HepG2 (cell line): ENCODE measurements at regions not wholly inside any gene's neighbourhood (a gene's known extent, or its start where the extent isn't known, plus 50 kb on each side); places are given as distances from the start of the nearest gene placed in this dataset.

ENCODE experiments used
- ATAC-seq: fragments of 200-7000 bp; cut with Tn5 transposase; 3 replicates; pipeline ENCODE4 v1.9.1; 2020; ENCODE audit warnings: mild to moderate bottlenecking, moderate library complexity
- BruUV-seq: library from RNA; stranded (reverse); fragments of 400-500 nt; replicated peaks from 2 replicates; lab custom pipeline; 2021; lab: Mats Ljungman, UMichigan
- CTCF ChIA-PET: fragments of 300-600 bp; formaldehyde crosslinking; extraction: SDS; loops from one replicate; lab custom pipeline; 2021; ENCODE audit warnings: low total read pairs, inconsistent platforms, low intra/inter-chr PET ratio; lab: Yijun Ruan, JAX
- POLR2A ChIA-PET: fragments of 350-600 bp; sonication (Branson Sonifier 250); formaldehyde crosslinking; loops from one replicate; lab custom pipeline; 2020; ENCODE audit warnings: antibody characterized with exemption, inconsistent platforms; lab: Yijun Ruan, JAX
- DNase-seq: peaks from one replicate; pipeline ENCODE4 v3.0.0-alpha.2; 2015; ENCODE audit warnings: low spot score
- FAIRE-seq: peaks from 3 replicates; lab custom pipeline; 2011; peaks lifted over from hg19 to GRCh38; lab: Jason Lieb, UNC
- H2AFZ ChIP-seq: one replicate; pipeline ENCODE4 v1.6.1; 2011; ENCODE audit warnings: low read length, inconsistent platforms
- H3K27ac ChIP-seq: fragments of 300-600 bp; 3 replicates; pipeline ENCODE4 v1.8.0; 2011; ENCODE audit warnings: mixed run types, mild to moderate bottlenecking, mixed read lengths, low read length, inconsistent platforms; ENCODE audit not compliant: insufficient read depth; ENCODE audit errors: extremely low read length
- H3K27me3 ChIP-seq, 2 experiments: fragments of 200-600 bp in 1 of 2; 2 replicates in 1 of 2; 3 replicates in 1 of 2; pipeline versions ENCODE4 v1.6.0 to v1.8.0; 2011; ENCODE audit warnings: low read length in 2 of 2, mild to moderate bottlenecking in 2 of 2, moderate library complexity in 2 of 2, inconsistent platforms in 1 of 2; ENCODE audit not compliant: insufficient read depth in 2 of 2, control insufficient read depth in 1 of 2
- H3K36me3 ChIP-seq, 2 experiments: fragments of 200-600 bp in 1 of 2; replicated peaks in 1 of 2; 2 replicates in 1 of 2; 3 replicates in 1 of 2; pipeline versions ENCODE4 v1.5.1 to v1.8.0; 2011; ENCODE audit warnings: low read length in 2 of 2, inconsistent platforms in 1 of 2; ENCODE audit not compliant: insufficient read depth in 2 of 2, control insufficient read depth in 1 of 2
- H3K4me1 ChIP-seq: 2 replicates; pipeline ENCODE4 v1.5.1; 2012; ENCODE audit warnings: low read length, inconsistent platforms; ENCODE audit not compliant: insufficient read depth
- H3K4me2 ChIP-seq: 2 replicates; pipeline ENCODE4 v1.6.0; 2011; ENCODE audit warnings: low read depth, low read length, inconsistent platforms
- H3K4me3 ChIP-seq, 3 experiments: fragments of 200-600 bp in 1 of 3; sonication (generic), shearing (Covaris generic) in 1 of 3; replicated peaks in 1 of 3; 2 replicates each; pipeline ENCODE4 v1.5.1; 2011 to 2016; ENCODE audit warnings: low read length in 3 of 3, inconsistent platforms in 2 of 3, low read depth in 2 of 3, mild to moderate bottlenecking in 2 of 3, control low read depth in 1 of 3, mixed read lengths in 1 of 3; ENCODE audit not compliant: insufficient read depth in 1 of 3
- H3K79me2 ChIP-seq: one replicate; pipeline ENCODE4 v1.6.1; 2011; ENCODE audit warnings: low read length, inconsistent platforms; ENCODE audit not compliant: insufficient read depth
- H3K9ac ChIP-seq: 2 replicates; pipeline ENCODE4 v1.6.0; 2011; ENCODE audit warnings: mild to moderate bottlenecking, low read depth, low read length, inconsistent platforms; ENCODE audit not compliant: insufficient read depth
- H3K9me3 ChIP-seq: 2 replicates; pipeline ENCODE4 v1.5.1; 2012; ENCODE audit warnings: mild to moderate bottlenecking, low read length
- H4K20me1 ChIP-seq: 2 replicates; pipeline ENCODE4 v1.6.0; 2011; ENCODE audit warnings: inconsistent platforms, mild to moderate bottlenecking, low read length, moderate library complexity; ENCODE audit not compliant: insufficient read depth
- FLYWCH1 ChIP-seq: sonication (generic); formaldehyde crosslinking; IDR thresholded peaks from 2 replicates; pipeline ENCODE4 v1.8.1; 2023; ENCODE audit warnings: mild to moderate bottlenecking, missing genetic modification reagents
- FOSL2 ChIP-seq: sonication (generic); formaldehyde crosslinking; IDR thresholded peaks from 2 replicates; pipeline ENCODE4 v1.4.0; 2020; ENCODE audit warnings: missing genetic modification reagents
- GABPB1 ChIP-seq: IDR thresholded peaks from 2 replicates; pipeline ENCODE4 v1.6.1; 2016; ENCODE audit warnings: mild to moderate bottlenecking, missing genetic modification reagents, moderate library complexity, missing compliant biosample characterization
- HNF4A ChIP-seq: sonication (generic); formaldehyde crosslinking; IDR thresholded peaks from 2 replicates; pipeline ENCODE4 v1.4.0; 2020; ENCODE audit warnings: missing genetic modification reagents
- MIER3 ChIP-seq: IDR thresholded peaks from 2 replicates; pipeline ENCODE4 v1.6.1; 2016; ENCODE audit warnings: missing compliant biosample characterization, borderline replicate concordance
- NFYC ChIP-seq: IDR thresholded peaks from 2 replicates; pipeline ENCODE4 v1.6.1; 2016; ENCODE audit warnings: missing genetic modification reagents, missing compliant biosample characterization
- PTBP1 ChIP-seq: fragments of 200-400 bp; formaldehyde crosslinking; IDR thresholded peaks from 2 replicates; pipeline ENCODE4 v1.6.1; 2018; ENCODE audit warnings: low read length, low read depth; ENCODE audit not compliant: poor library complexity, severe bottlenecking
- REPIN1 ChIP-seq: sonication (generic); formaldehyde crosslinking; IDR thresholded peaks from 2 replicates; pipeline ENCODE4 v1.8.0; 2022; ENCODE audit warnings: missing genetic modification reagents, low read depth, mild to moderate bottlenecking, borderline replicate concordance
- TEAD3 ChIP-seq: optimal IDR thresholded peaks from 2 replicates; pipeline ENCODE3; 2016; ENCODE audit warnings: borderline replicate concordance
- THAP11 ChIP-seq: IDR thresholded peaks from 2 replicates; pipeline ENCODE4 v1.6.1; 2016; ENCODE audit warnings: missing biosample characterization, missing genetic modification reagents
- TMF1 ChIP-seq: sonication (generic); formaldehyde crosslinking; IDR thresholded peaks from 2 replicates; pipeline ENCODE4 v1.8.1; 2022; ENCODE audit warnings: low read depth, missing genetic modification reagents
- ZFP36L2 ChIP-seq: sonication (generic); formaldehyde crosslinking; IDR thresholded peaks from 2 replicates; pipeline ENCODE4 v1.4.0; 2020; ENCODE audit warnings: missing genetic modification reagents
- ZFX ChIP-seq: sonication (generic); formaldehyde crosslinking; IDR thresholded peaks from 2 replicates; pipeline ENCODE4 v1.4.0; 2020; ENCODE audit warnings: mild to moderate bottlenecking, low read depth, missing genetic modification reagents, moderate library complexity
- ZFY ChIP-seq: sonication (generic); formaldehyde crosslinking; IDR thresholded peaks from 2 replicates; pipeline ENCODE4 v1.4.0; 2020; ENCODE audit warnings: missing genetic modification reagents
- ZMYM4 ChIP-seq: sonication (generic); formaldehyde crosslinking; IDR thresholded peaks from 2 replicates; pipeline ENCODE4 v1.8.1; 2023; ENCODE audit warnings: mild to moderate bottlenecking, missing genetic modification reagents
- ZNF556 ChIP-seq: sonication (generic); formaldehyde crosslinking; IDR thresholded peaks from 2 replicates; pipeline ENCODE4 v1.4.0; 2020; ENCODE audit warnings: mild to moderate bottlenecking, missing genetic modification reagents, borderline replicate concordance
- ZSCAN25 ChIP-seq: sonication (generic); formaldehyde crosslinking; IDR thresholded peaks from 2 replicates; pipeline ENCODE4 v1.8.0; 2022; ENCODE audit warnings: mild to moderate bottlenecking, missing genetic modification reagents
- WGBS: methylation state at CpG from one replicate; pipeline ENCODE4 v1.1.6; 2017; ENCODE audit warnings: low lambda C conversion rate; 5-methylcytosine and 5-hydroxymethylcytosine counted together
- in situ Hi-C: cut with HindIII; loops from 2 replicates; pipeline ENCODE4 v1.10.0; 2017; ENCODE audit warnings: low pct_unique_long_range_greater_than_20kb; ENCODE audit not compliant: extremely low pct_ligation_motif_present
- intact Hi-C: fragments of 100-400 bp; cut with micrococcal nuclease; formaldehyde crosslinking; loops from one replicate; pipeline ENCODE4 v1.10.0; 2022; ENCODE audit not compliant: unreplicated experiment
- TF ChIP-seq, protein P1 (sequence below): sonication (generic); formaldehyde crosslinking; IDR thresholded peaks from 2 replicates; pipeline ENCODE4 v1.5.1; 2020; ENCODE audit warnings: mild to moderate bottlenecking, missing genetic modification reagents, moderate library complexity
- TF ChIP-seq, protein P2 (sequence below): sonication (generic); formaldehyde crosslinking; IDR thresholded peaks from 2 replicates; pipeline ENCODE4 v1.4.0; 2020; ENCODE audit warnings: mild to moderate bottlenecking, missing genetic modification reagents
- TF ChIP-seq, protein P3 (sequence below): sonication (generic); formaldehyde crosslinking; IDR thresholded peaks from 2 replicates; pipeline ENCODE4 v1.4.0; 2020; ENCODE audit warnings: missing genetic modification reagents

DNA sequence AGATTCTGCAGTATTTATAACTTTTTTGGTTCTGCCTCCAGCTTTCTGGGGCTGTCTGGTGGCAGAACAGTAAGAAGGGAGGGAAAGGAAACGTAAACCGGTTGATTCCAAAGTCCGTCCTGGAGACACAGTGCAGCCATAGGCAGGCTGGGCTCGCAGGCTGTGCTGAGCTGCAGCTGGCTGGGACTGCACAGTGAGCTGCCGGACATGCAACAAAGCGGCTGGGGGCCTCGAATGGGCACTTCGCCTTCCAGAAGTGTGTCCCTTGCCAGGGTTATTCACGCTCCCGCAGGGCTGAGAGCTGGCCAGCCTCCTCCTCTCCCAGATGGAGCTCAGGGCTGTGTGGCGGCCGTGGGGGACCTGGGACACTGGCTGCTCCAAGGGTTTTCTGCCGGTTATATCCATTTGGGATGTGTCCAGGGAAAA is 78.1 kb upstream of the CD93 start:
- peak; percentile 43 for DNase-seq
- Histone ChIP-seq H4K20me1 (no peaks in the 10 kb centered on the region), H3K79me2 (no peaks in the 10 kb centered on the region), H3K4me1 (peaks cover 18% of the 10 kb centered on the region), H3K27me3 (peaks cover 4 to 22% of the 10 kb centered on the region in 2 experiments; a peak in 3 of 5 replicates), H3K4me2 (peak overlapping the region; percentile 60), H3K9ac (no peak overlapping the region), H3K36me3 (no peaks in the 10 kb centered on the region), H3K9me3 (no peaks in the 10 kb centered on the region), H3K27ac (no peak overlapping the region), H3K4me3 (peak overlapping the region in 1 of 3 experiments; percentile 41; a peak in 1 of 6 replicates), H2AFZ (no peak overlapping the region)
- WGBS, result 8% methylated on average over 13 of the region's 13 CpGs
- in situ Hi-C loops (no loop called here), intact Hi-C loops (loop anchor here (1.0 kb wide), 1 partner anchor 17 kb away; no protein-coding TSS in a partner anchor)
- ATAC-seq, result peak; percentile 90
- CTCF ChIA-PET, result no interaction called here
- FAIRE-seq, result peak; percentile 59
- BruUV-seq, result no TSS peak
- POLR2A ChIA-PET, result interaction anchor here (1.0 to 1.7 kb wide), 4 partner anchors 9 to 186 kb away, joined by 3 to 5 read pairs (median 4); partner anchors contain the start of gene NXT1
- no peak for TF ChIP-seq NFYC (CRISPR knock-in tag)
- TF ChIP-seq FLYWCH1, result no peak
- TF ChIP-seq THAP11 (CRISPR knock-in tag), result peak; percentile 20; the same call in 1 of the 2 replicates
- 0 out of 2 replicates have a peak, but pooled peaks have one; percentile 29 for TF ChIP-seq TMF1 (CRISPR knock-in tag)
- TF ChIP-seq ZMYM4, result 0 out of 2 replicates have a peak, but pooled peaks have one; percentile 20
- peak; percentile 52; the same call in 1 of the 2 replicates for TF ChIP-seq GABPB1 (CRISPR knock-in tag)
- TF ChIP-seq ZFX (CRISPR knock-in tag), result peak; percentile 9; the same call in 1 of the 2 replicates
- no peak for TF ChIP-seq TEAD3 (CRISPR knock-in tag)
- no peak for TF ChIP-seq ZFP36L2 (CRISPR knock-in tag)
- TF ChIP-seq, protein P1, sequence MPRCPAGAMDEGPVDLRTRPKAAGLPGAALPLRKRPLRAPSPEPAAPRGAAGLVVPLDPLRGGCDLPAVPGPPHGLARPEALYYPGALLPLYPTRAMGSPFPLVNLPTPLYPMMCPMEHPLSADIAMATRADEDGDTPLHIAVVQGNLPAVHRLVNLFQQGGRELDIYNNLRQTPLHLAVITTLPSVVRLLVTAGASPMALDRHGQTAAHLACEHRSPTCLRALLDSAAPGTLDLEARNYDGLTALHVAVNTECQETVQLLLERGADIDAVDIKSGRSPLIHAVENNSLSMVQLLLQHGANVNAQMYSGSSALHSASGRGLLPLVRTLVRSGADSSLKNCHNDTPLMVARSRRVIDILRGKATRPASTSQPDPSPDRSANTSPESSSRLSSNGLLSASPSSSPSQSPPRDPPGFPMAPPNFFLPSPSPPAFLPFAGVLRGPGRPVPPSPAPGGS (CRISPR knock-in tag), result peak; percentile 31; the same call in 1 of the 2 replicates
- TF ChIP-seq ZFY (CRISPR knock-in tag), result 0 out of 2 replicates have a peak, but pooled peaks have one; percentile 27
- TF ChIP-seq, protein P2, sequence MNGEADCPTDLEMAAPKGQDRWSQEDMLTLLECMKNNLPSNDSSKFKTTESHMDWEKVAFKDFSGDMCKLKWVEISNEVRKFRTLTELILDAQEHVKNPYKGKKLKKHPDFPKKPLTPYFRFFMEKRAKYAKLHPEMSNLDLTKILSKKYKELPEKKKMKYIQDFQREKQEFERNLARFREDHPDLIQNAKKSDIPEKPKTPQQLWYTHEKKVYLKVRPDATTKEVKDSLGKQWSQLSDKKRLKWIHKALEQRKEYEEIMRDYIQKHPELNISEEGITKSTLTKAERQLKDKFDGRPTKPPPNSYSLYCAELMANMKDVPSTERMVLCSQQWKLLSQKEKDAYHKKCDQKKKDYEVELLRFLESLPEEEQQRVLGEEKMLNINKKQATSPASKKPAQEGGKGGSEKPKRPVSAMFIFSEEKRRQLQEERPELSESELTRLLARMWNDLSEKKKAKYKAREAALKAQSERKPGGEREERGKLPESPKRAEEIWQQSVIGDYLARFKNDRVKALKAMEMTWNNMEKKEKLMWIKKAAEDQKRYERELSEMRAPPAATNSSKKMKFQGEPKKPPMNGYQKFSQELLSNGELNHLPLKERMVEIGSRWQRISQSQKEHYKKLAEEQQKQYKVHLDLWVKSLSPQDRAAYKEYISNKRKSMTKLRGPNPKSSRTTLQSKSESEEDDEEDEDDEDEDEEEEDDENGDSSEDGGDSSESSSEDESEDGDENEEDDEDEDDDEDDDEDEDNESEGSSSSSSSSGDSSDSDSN, result peak; percentile 53
- peak; percentile 39; the same call in 1 of the 2 replicates for TF ChIP-seq ZSCAN25
- no peak for TF ChIP-seq MIER3 (CRISPR knock-in tag)
- 0 out of 2 replicates have a peak, but pooled peaks have one; percentile 46 for TF ChIP-seq REPIN1 (CRISPR knock-in tag)
- TF ChIP-seq ZNF556, result peak; percentile 29; the same call in 1 of the 2 replicates
- TF ChIP-seq PTBP1, result no peak
- TF ChIP-seq FOSL2, result 0 out of 2 replicates have a peak, but pooled peaks have one; percentile 8
- TF ChIP-seq HNF4A (CRISPR knock-in tag), result peak; percentile 89
- TF ChIP-seq, protein P3, sequence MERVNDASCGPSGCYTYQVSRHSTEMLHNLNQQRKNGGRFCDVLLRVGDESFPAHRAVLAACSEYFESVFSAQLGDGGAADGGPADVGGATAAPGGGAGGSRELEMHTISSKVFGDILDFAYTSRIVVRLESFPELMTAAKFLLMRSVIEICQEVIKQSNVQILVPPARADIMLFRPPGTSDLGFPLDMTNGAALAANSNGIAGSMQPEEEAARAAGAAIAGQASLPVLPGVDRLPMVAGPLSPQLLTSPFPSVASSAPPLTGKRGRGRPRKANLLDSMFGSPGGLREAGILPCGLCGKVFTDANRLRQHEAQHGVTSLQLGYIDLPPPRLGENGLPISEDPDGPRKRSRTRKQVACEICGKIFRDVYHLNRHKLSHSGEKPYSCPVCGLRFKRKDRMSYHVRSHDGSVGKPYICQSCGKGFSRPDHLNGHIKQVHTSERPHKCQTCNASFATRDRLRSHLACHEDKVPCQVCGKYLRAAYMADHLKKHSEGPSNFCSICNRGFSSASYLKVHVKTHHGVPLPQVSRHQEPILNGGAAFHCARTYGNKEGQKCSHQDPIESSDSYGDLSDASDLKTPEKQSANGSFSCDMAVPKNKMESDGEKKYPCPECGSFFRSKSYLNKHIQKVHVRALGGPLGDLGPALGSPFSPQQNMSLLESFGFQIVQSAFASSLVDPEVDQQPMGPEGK (CRISPR knock-in tag), result 0 out of 2 replicates have a peak, but pooled peaks have one; percentile 10
